ENCODE measurements at regions not wholly inside any gene's neighbourhood (a gene's known extent, or its start where the extent isn't known, plus 50 kb on each side); places are given as distances from the start of the nearest gene placed in this dataset.

DNA sequence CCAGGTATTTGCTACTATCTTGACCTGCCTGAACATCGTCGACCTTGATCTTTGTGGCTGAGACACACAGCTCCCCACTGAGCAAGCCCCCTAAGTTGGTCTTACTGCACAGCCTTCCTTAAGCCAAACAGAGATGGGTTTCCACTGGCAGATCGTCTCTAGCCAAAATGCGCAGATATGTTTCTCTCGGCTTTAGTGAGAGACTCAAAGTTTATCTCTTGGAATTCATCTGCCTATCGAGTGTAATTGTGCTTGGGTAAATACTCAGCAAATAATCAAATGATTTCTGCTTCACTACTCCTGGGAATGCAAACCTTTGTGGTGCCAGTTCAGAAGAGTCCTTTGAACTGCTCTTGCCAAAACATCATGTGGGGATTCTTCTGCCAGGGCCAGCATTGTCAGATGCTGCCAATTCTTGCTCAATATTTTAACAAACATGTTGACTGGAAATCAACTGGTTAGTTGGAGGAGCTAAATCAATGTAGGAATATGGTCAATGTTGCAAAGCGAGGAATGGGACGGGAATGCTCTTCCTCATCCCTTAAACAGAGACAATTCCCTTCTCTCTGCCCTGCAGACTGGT, 141.2 kb upstream of the SLC28A3 start:
- H3K4me3 ChIP-seq (ENCODE audit: low read depth, low read length), result no peak overlapping the region
- DNase-seq (ENCODE audit: low read depth), result no peak
- TF ChIP-seq, protein P1, sequence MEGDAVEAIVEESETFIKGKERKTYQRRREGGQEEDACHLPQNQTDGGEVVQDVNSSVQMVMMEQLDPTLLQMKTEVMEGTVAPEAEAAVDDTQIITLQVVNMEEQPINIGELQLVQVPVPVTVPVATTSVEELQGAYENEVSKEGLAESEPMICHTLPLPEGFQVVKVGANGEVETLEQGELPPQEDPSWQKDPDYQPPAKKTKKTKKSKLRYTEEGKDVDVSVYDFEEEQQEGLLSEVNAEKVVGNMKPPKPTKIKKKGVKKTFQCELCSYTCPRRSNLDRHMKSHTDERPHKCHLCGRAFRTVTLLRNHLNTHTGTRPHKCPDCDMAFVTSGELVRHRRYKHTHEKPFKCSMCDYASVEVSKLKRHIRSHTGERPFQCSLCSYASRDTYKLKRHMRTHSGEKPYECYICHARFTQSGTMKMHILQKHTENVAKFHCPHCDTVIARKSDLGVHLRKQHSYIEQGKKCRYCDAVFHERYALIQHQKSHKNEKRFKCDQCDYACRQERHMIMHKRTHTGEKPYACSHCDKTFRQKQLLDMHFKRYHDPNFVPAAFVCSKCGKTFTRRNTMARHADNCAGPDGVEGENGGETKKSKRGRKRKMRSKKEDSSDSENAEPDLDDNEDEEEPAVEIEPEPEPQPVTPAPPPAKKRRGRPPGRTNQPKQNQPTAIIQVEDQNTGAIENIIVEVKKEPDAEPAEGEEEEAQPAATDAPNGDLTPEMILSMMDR (IDR thresholded peaks at IDR 0.05; ENCODE audit: insufficient read depth, low read length), result no peak

DNA sequence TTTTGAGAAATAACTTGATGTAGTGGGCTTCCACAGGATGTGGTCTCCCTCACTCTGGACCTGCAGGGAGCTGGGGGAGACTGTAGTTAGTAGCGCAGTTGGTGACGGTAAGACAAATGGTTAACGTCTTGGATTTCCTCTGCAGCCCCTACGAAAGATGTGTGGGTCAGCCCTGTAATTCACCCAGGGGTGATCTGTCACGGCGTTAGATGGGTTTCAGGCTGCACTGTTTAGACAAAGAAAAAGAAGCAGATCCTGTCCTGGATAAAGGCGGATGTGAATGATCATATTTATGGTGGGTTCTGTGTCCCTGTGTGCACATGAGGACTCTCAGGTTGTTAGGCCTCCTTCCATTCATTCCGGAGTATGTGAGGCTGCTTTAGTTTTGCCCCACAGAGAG, 142.0 kb upstream of the SLC28A3 start:
- H3K4me3 ChIP-seq (ENCODE audit: low read depth, low read length), result no peak overlapping the region
- TF ChIP-seq, protein P1 (IDR thresholded peaks at IDR 0.05; ENCODE audit: insufficient read depth, low read length), result no peak
- DNase-seq (ENCODE audit: low read depth), result no peak

- no peak for DNase-seq (ENCODE audit: low read depth)
- TF ChIP-seq, protein P1 (IDR thresholded peaks at IDR 0.05; ENCODE audit: insufficient read depth, low read length), result no peak
- no peak overlapping the region for H3K4me3 ChIP-seq (ENCODE audit: low read depth, low read length)
Observed at GRCh38 chr9:84484172-84484571, 143.6 kb upstream of the SLC28A3 start.

DNA sequence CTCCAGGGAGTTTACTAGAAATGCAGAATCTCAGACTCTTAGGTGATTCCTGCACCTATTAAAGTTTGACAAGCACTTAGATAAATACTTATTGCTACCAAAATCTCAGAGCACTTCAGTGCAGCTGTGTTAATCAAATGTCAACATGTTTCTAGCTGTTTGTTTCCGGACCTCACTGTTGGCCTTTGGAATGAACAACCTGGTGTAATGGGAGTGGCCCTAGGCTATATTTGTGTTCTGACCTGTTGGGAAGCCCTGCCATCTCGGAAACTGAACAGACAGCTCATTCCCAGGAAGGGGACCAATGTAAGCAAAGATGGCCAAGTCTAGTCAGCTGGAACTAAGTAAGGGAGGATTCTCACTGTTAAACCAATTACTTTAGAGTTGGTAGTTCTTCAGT, 145.0 kb upstream of the SLC28A3 start:
- TF ChIP-seq, protein P1 (IDR thresholded peaks at IDR 0.05; ENCODE audit: insufficient read depth, low read length), result no peak
- DNase-seq (ENCODE audit: low read depth), result no peak
- no peak overlapping the region for H3K4me3 ChIP-seq (ENCODE audit: low read depth, low read length)

- no peak overlapping the region for H3K4me3 ChIP-seq (ENCODE audit: low read depth, low read length)
- TF ChIP-seq, protein P1 (IDR thresholded peaks at IDR 0.05; ENCODE audit: insufficient read depth, low read length), result no peak
- no peak for DNase-seq (ENCODE audit: low read depth)
Observed at GRCh38 chr9:84486663-84487062, 146.1 kb upstream of the SLC28A3 start.

GRCh38 chr9:84490206-84490841, 149.8 kb upstream of the SLC28A3 start:
- DNase-seq (ENCODE audit: low read depth), result no peak
- H3K4me3 ChIP-seq (ENCODE audit: low read depth, low read length), result no peak overlapping the region

More at GRCh38 chr9:84490206-84490841, 149.8 kb upstream of the SLC28A3 start:
- TF ChIP-seq, protein P1 (IDR thresholded peaks at IDR 0.05; ENCODE audit: insufficient read depth, low read length), result no peak
